HuH-7 (cell line): ENCODE measurements at regions not wholly inside any gene's neighbourhood (a gene's known extent, or its start where the extent isn't known, plus 50 kb on each side); places are given as distances from the start of the nearest gene placed in this dataset.

ENCODE experiments used
- DNase-seq: peaks from one replicate; pipeline ENCODE4 v3.0.0; 2011; ENCODE audit warnings: low spot score

DNA sequence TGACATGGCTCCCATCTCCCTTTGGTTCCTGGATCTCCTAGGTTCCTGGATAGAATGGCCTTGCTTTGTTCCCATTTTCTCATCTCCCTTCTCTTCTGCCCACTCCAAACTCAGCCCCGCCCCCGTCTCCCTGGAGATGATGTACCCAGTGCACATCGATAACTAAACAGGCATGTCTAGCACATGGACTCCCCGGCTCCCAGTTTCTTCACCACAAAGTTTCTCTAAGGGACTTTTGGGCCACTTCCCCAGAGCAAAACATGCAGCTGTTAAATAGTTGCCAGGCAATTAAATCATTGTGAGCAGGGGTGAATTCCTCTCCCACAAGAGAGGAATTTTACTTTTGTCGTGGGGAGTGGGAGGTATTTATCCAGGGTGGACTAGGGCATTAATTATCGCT is 259.0 kb downstream of the GADD45G start:
- no peak for DNase-seq

DNA sequence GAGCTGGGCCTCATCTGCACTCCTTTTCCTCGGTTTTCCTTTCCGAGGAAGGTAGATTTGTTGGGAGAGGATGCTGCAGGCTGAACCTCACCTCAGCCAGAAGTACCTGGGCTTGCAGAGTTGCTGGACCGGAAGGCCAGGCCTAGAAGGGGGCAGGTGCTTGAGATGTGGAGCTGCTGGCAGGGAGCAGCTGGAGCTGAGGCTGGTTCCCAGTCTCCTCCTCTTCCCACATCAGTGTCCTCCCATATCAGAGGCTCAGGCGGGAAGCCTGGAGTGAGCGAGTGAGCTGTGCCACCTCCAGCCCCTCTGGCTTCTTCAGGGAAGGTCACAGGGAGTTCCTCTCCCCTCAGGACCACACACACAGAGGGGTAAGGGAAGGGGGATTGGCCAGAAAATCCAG is 259.4 kb downstream of the GADD45G start:
- no peak for DNase-seq

- DNase-seq, result no peak
These were observed 259.9 kb downstream of the GADD45G start for GRCh38 chr9:89864731-89865130.

- no peak for DNase-seq
These were observed 260.5 kb downstream of the GADD45G start for GRCh38 chr9:89865357-89865756.

- no peak for DNase-seq
These were observed 261.2 kb downstream of the GADD45G start for GRCh38 chr9:89865981-89866380.

DNA sequence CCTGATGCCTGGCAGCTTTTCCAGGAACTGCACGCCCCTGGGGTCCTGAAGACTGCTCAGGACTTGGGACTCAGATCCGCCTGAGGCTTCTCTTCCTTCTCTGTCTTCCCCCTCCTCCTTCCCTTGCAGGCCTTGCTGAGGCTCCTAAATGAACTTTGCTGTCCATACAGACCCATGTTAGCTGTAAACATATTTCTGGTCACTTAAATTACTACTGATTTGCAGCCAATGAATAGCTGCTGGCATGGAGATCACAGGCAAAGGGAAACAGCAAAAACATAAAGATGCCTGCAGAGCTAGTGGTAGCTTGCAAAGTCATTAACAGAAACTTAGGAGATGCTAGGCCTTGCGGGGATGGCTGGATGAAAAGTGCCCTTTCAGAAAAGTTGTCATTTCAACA is 261.9 kb downstream of the GADD45G start:
- DNase-seq, result no peak

GRCh38 chr9:89868100-89868499 is 263.3 kb downstream of the GADD45G start:
- DNase-seq, result no peak

DNA sequence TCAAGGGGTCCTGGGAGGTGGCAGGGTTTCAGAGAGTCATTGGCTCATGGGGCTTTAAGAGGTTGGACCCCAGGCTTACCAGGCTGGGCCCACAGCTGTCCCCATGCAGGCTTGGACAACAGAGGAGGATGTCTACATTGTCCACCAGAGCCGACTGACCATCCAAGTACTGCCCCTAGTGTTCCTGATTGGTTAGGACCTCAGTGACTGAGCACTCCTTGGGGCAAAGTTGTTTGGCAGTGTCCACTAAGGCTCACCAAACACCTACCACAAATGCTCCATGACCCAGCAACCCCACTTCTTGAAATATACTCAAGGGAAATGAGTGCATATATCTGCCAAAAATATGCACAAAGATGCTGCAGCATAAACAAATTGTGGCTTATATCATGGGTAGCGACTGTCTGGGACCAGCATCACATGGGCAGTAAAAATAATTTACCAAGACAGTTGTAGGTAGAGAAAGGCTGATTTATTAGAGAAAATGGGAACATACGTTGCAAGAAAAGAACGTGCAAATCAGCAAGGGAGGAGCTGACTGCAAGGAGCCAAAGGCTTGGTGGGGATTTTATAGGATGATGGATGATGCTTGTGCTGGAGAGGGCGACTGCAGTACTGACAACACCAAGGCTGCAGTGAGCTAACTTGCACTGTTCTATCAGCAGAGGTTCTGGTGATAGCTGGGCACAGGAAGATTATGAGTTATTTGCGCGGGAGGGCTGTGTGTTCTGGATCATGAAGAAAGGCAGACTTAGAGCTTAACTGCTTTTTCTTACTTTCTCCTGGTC is 265.2 kb downstream of the GADD45G start:
- DNase-seq, result peak; percentile 6

DNA sequence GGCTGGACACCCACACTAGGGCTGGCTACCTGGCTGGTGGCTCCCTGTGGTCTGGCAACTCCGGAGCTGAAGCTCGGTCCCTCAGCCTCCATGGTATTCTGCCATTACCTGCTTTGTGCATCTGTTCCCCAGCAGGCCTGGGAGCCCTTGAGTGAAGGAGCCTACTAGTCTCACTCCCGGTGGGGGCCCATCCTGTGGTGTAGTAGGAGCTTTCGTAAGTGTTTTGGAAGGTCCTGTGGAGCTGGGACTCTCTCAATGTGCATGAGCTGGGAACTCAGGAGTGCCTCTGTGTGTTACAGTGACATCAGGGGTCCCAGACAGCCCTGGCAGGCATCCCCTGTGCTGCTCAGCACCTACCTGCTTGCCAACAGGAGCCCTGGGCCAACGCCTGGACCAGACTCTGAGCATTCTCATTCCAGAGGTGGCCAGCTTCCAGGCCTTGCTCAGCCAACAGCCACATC is 267.1 kb downstream of the GADD45G start:
- DNase-seq, result no peak

DNA sequence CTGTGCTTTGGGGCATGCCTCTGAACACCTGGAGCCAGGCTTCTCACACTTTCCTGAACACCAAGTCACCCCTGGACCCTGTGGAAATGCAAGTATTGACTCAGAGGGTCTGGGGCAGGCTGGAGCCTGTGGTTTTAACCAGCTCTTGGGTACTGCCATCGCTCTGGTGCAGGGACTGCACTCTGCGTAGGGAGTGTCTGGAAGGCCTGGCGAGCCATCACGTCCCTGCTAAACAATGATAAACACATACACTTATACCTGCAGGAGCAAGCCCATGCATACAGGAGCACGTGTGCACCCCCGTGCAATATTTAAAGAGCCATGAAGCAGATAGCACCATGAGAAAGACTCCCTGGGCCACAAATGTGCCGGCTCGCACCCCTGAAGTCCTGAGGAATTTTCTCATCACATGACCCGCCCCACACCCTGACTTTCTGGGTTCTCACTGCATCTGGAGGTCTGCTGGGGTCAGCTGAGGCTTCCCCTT is 267.7 kb downstream of the GADD45G start:
- DNase-seq, result no peak

- DNase-seq, result no peak
These were observed 268.3 kb downstream of the GADD45G start for GRCh38 chr9:89872913-89873707.

DNA sequence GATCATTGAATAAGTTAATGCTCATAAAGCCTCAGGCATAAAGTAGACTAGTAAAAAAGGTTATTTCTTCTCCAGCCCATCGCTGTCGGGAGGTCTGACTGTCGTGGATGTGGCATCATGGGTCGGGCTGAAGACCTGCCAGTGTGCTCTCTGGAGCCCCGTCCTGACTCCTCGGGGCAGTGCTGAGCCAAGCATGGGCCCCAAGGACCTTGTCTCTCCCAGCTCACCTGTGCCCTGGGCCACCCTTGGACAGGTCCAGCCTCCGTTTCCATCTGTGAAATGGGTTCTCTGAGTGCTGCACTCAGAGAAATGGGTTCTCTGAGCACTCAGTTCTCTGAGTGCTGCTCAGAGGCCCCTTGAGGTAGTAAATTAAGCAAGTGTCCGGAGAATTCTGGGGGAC is 269.0 kb downstream of the GADD45G start:
- DNase-seq, result no peak

DNA sequence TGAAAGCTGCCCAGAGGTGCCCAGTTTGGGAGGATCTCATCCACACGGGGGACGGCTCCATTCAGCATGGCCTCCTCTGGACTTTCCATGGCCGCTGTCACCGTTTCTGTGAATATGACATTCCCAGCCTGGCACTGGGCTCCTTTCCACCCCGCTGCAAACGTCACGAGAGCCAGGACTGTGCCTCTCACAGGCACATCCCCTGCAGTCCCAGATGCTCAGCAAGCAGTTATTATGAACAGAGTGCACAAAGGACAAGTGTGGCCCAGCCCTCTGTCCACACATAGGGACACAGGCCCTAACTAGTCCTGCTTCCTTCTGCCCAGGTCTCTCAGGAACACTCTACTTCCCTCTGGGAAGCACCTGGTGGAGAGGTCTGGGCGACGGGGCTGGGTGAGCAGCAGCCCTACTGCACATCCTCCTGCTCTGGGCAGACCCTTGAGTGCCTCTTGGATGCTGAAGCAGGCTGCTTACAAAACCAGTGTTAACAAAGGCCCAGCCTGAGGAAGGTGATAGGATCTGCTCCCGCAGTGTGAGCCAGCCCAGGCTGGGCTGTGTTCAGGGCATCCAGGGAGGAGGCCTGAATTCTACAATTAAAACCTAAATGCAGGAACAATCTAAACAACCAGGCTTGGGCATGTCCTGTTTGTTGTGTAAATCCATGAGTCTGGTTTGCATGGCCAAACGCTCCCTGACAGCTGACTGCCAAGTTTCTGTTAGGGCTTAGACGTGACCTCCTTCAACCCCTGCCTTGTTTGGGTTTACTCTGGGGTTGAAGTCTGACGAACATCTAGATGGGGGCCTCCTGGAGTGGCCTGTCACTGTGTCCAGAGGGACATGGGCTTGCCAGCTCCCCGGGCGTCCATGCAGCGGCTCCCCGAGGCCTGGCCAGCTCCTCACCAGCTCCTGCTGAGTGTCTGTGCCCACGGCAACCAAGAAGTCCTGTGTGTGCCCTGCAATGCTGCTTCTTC is 269.8 kb downstream of the GADD45G start:
- DNase-seq, result no peak

GRCh38 chr9:89877051-89878002 is 272.5 kb downstream of the GADD45G start:
- DNase-seq, result no peak

GRCh38 chr9:89878003-89878411 is 273.2 kb downstream of the GADD45G start:
- no peak for DNase-seq

DNA sequence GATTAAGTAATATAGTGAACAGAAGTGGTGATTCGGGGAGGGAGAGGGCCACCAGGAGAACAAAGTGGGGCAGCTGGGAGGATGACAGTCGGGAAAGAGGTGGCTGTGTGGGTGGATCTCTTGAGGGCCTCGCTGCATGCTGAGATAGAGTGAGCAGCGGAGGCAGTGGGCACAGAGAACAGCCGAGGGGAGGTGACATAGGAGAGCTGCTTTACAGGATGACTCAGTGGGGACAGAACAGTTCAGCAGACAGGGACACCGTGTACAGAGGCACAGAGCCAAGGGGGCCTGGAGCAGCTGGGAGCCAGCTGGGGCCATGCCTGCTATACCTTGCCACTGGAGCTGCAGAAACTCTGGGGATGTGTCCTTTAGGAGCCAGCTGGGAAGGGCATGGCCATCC is 273.9 kb downstream of the GADD45G start:
- DNase-seq, result no peak

GRCh38 chr9:89879276-89879675 is 274.5 kb downstream of the GADD45G start:
- no peak for DNase-seq

DNA sequence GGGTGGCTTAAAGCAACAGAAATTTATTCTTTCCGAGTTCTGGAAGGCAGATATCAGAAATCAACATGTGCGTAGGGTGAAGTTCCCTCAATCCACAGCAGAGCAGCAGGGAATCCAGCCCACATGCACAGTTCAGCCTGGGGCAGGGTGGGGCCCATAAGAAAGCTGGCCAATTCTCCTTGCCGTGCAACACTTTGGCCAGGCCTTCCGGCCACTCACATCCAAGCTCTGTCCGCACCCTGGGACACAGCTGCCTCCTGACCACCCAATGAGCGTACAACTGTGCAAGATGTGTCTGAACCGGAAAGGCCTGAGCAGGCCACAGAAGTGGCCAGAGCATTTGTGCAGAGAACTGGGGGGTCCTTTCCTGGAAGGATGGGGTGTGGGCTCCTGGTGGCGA is 274.9 kb downstream of the GADD45G start:
- DNase-seq, result no peak

GRCh38 chr9:89880161-89880560 is 275.3 kb downstream of the GADD45G start:
- no peak for DNase-seq

GRCh38 chr9:89880721-89881120 is 275.9 kb downstream of the GADD45G start:
- DNase-seq, result no peak

DNA sequence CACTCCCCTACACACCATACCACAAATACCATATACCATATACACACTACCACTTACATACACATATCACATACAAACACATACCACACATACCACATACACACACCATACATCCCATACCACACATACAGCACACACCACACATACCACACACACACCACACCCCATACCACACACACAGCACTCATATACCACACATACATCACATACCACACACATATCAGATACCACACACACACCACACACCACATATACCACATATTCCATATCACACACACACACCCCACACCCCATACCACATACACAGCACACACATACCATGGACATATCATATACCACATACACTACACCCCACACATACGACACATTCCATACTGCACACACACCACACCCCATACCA is 276.6 kb downstream of the GADD45G start:
- DNase-seq, result no peak
